SK-N-SH treated with all-trans-retinoic acid at 6 μM for 48 hours (cell line): ENCODE measurements at regions not wholly inside any gene's neighbourhood (a gene's known extent, or its start where the extent isn't known, plus 50 kb on each side); places are given as distances from the start of the nearest gene placed in this dataset.

Experiments
- ATAC-seq: fragments of 200-7000 bp; cut with Tn5 transposase; 3 replicates; pipeline ENCODE4 v1.9.1; 2020; ENCODE audit warnings: mild to moderate bottlenecking, moderate library complexity
- ARNTL ChIP-seq: fragments of 450-650 bp; formaldehyde crosslinking; IDR thresholded peaks from 2 replicates; pipeline ENCODE4 v1.5.0; 2020; ENCODE audit warnings: low read depth, mild to moderate bottlenecking, moderate library complexity, borderline replicate concordance
- BACH2 ChIP-seq: fragments of 250-450 bp; sonication (Bioruptor Pico); IDR thresholded peaks from 2 replicates; pipeline ENCODE4 v1.9.0; 2021; ENCODE audit warnings: mild to moderate bottlenecking, borderline replicate concordance
- CSDC2 ChIP-seq: fragments of 250-450 bp; sonication (Bioruptor Pico); IDR thresholded peaks from 2 replicates; pipeline ENCODE4 v1.5.0; 2020; ENCODE audit warnings: mild to moderate bottlenecking, moderate library complexity
- CSRNP3 ChIP-seq: fragments of 250-450 bp; sonication (Bioruptor Pico); IDR thresholded peaks from 2 replicates; pipeline ENCODE4 v1.5.1; 2021; ENCODE audit warnings: mild to moderate bottlenecking, moderate library complexity
- ESRRG ChIP-seq: fragments of 250-450 bp; sonication (Bioruptor Pico); IDR thresholded peaks from 2 replicates; pipeline ENCODE4 v1.6.1; 2021; ENCODE audit warnings: mild to moderate bottlenecking
- GLIS3 ChIP-seq: fragments of 250-450 bp; sonication (Bioruptor Pico); IDR thresholded peaks from 2 replicates; pipeline ENCODE4 v1.5.0; 2020; ENCODE audit warnings: mild to moderate bottlenecking, moderate library complexity
- ISL1 ChIP-seq: fragments of 250-450 bp; sonication (Bioruptor Pico); IDR thresholded peaks from 2 replicates; pipeline ENCODE4 v2.1.2; 2022; ENCODE audit warnings: mild to moderate bottlenecking, moderate library complexity
- OSR1 ChIP-seq: fragments of 250-450 bp; sonication (Bioruptor Pico); IDR thresholded peaks from 2 replicates; pipeline ENCODE4 v1.8.0; 2022; ENCODE audit warnings: moderate library complexity, mild to moderate bottlenecking, inconsistent platforms
- RARB ChIP-seq: fragments of 250-450 bp; sonication (Bioruptor Pico); IDR thresholded peaks from 2 replicates; pipeline ENCODE4 v1.8.0; 2021; ENCODE audit warnings: mild to moderate bottlenecking, moderate library complexity
- SNAI2 ChIP-seq: fragments of 250-450 bp; sonication (Bioruptor Pico); IDR thresholded peaks from 2 replicates; pipeline ENCODE4 v1.5.0; 2020; ENCODE audit warnings: mild to moderate bottlenecking, moderate library complexity
- TCF4 ChIP-seq: fragments of 250-450 bp; sonication (Bioruptor Pico); IDR thresholded peaks from 2 replicates; pipeline ENCODE4 v1.8.0; 2021; ENCODE audit warnings: mild to moderate bottlenecking, moderate library complexity, borderline replicate concordance
- TOX ChIP-seq: fragments of 250-450 bp; sonication (Bioruptor Pico); IDR thresholded peaks from 2 replicates; pipeline ENCODE4 v1.8.0; 2021; ENCODE audit warnings: mild to moderate bottlenecking, moderate library complexity, borderline replicate concordance
- ZC3H10 ChIP-seq: fragments of 250-450 bp; sonication (Bioruptor Pico); IDR thresholded peaks from 2 replicates; pipeline ENCODE4 v1.5.1; 2021; ENCODE audit warnings: mild to moderate bottlenecking, moderate library complexity
- ZFP30 ChIP-seq: fragments of 450-650 bp; formaldehyde crosslinking; IDR thresholded peaks from 2 replicates; pipeline ENCODE4 v1.5.0; 2022; ENCODE audit warnings: mild to moderate bottlenecking, moderate library complexity
- ZNF565 ChIP-seq: fragments of 450-650 bp; formaldehyde crosslinking; conservative IDR thresholded peaks from 2 replicates; pipeline ENCODE4 v1.5.0; 2020; ENCODE audit warnings: low read depth, mild to moderate bottlenecking, moderate library complexity
- ZNF70 ChIP-seq: fragments of 450-650 bp; formaldehyde crosslinking; IDR thresholded peaks from 2 replicates; pipeline ENCODE4 v1.5.0; 2020; ENCODE audit warnings: mild to moderate bottlenecking, moderate library complexity
- TF ChIP-seq, protein P1 (sequence below): fragments of 250-450 bp; sonication (Bioruptor Pico); IDR thresholded peaks from 2 replicates; pipeline ENCODE4 v1.8.0; 2020; ENCODE audit warnings: mild to moderate bottlenecking, moderate library complexity, borderline replicate concordance
- TF ChIP-seq, protein P2 (sequence below): fragments of 250-450 bp; sonication (Bioruptor Pico); IDR thresholded peaks from 2 replicates; pipeline ENCODE4 v1.8.0; 2021; ENCODE audit warnings: low read depth, mild to moderate bottlenecking, moderate library complexity, borderline replicate concordance
- TF ChIP-seq, protein P3 (sequence below): fragments of 250-450 bp; sonication (Bioruptor Pico); IDR thresholded peaks from 2 replicates; pipeline ENCODE4 v1.5.0; 2020; ENCODE audit warnings: mild to moderate bottlenecking, moderate library complexity
- TF ChIP-seq, protein P4 (sequence below): fragments of 250-450 bp; sonication (Bioruptor Pico); IDR thresholded peaks from 2 replicates; pipeline ENCODE4 v1.5.1; 2020; ENCODE audit warnings: low read depth, mild to moderate bottlenecking, moderate library complexity

- no peak for ATAC-seq
- TF ChIP-seq, protein P1, sequence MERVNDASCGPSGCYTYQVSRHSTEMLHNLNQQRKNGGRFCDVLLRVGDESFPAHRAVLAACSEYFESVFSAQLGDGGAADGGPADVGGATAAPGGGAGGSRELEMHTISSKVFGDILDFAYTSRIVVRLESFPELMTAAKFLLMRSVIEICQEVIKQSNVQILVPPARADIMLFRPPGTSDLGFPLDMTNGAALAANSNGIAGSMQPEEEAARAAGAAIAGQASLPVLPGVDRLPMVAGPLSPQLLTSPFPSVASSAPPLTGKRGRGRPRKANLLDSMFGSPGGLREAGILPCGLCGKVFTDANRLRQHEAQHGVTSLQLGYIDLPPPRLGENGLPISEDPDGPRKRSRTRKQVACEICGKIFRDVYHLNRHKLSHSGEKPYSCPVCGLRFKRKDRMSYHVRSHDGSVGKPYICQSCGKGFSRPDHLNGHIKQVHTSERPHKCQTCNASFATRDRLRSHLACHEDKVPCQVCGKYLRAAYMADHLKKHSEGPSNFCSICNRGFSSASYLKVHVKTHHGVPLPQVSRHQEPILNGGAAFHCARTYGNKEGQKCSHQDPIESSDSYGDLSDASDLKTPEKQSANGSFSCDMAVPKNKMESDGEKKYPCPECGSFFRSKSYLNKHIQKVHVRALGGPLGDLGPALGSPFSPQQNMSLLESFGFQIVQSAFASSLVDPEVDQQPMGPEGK (CRISPR knock-in tag): no peak
- TF ChIP-seq CSDC2 (CRISPR knock-in tag): no peak
- TF ChIP-seq, protein P2, sequence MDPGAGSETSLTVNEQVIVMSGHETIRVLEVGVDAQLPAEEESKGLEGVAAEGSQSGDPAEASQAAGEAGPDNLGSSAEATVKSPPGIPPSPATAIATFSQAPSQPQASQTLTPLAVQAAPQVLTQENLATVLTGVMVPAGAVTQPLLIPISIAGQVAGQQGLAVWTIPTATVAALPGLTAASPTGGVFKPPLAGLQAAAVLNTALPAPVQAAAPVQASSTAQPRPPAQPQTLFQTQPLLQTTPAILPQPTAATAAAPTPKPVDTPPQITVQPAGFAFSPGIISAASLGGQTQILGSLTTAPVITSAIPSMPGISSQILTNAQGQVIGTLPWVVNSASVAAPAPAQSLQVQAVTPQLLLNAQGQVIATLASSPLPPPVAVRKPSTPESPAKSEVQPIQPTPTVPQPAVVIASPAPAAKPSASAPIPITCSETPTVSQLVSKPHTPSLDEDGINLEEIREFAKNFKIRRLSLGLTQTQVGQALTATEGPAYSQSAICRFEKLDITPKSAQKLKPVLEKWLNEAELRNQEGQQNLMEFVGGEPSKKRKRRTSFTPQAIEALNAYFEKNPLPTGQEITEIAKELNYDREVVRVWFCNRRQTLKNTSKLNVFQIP: no peak
- TF ChIP-seq ISL1 (CRISPR knock-in tag): no peak
- no peak for TF ChIP-seq SNAI2 (CRISPR knock-in tag)
- TF ChIP-seq ZNF565 (CRISPR knock-in tag): no peak
- TF ChIP-seq GLIS3 (CRISPR knock-in tag): no peak
- TF ChIP-seq ZFP30 (CRISPR knock-in tag): no peak
- TF ChIP-seq RARB: no peak
- no peak for TF ChIP-seq BACH2 (CRISPR knock-in tag)
- TF ChIP-seq ZC3H10 (CRISPR knock-in tag): no peak
- TF ChIP-seq CSRNP3: no peak
- no peak for TF ChIP-seq ESRRG (CRISPR knock-in tag)
- no peak for TF ChIP-seq TCF4 (CRISPR knock-in tag)
- no peak for TF ChIP-seq TOX
- TF ChIP-seq, protein P3, sequence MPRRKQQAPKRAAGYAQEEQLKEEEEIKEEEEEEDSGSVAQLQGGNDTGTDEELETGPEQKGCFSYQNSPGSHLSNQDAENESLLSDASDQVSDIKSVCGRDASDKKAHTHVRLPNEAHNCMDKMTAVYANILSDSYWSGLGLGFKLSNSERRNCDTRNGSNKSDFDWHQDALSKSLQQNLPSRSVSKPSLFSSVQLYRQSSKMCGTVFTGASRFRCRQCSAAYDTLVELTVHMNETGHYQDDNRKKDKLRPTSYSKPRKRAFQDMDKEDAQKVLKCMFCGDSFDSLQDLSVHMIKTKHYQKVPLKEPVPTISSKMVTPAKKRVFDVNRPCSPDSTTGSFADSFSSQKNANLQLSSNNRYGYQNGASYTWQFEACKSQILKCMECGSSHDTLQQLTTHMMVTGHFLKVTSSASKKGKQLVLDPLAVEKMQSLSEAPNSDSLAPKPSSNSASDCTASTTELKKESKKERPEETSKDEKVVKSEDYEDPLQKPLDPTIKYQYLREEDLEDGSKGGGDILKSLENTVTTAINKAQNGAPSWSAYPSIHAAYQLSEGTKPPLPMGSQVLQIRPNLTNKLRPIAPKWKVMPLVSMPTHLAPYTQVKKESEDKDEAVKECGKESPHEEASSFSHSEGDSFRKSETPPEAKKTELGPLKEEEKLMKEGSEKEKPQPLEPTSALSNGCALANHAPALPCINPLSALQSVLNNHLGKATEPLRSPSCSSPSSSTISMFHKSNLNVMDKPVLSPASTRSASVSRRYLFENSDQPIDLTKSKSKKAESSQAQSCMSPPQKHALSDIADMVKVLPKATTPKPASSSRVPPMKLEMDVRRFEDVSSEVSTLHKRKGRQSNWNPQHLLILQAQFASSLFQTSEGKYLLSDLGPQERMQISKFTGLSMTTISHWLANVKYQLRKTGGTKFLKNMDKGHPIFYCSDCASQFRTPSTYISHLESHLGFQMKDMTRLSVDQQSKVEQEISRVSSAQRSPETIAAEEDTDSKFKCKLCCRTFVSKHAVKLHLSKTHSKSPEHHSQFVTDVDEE (CRISPR knock-in tag): no peak
- TF ChIP-seq, protein P4, sequence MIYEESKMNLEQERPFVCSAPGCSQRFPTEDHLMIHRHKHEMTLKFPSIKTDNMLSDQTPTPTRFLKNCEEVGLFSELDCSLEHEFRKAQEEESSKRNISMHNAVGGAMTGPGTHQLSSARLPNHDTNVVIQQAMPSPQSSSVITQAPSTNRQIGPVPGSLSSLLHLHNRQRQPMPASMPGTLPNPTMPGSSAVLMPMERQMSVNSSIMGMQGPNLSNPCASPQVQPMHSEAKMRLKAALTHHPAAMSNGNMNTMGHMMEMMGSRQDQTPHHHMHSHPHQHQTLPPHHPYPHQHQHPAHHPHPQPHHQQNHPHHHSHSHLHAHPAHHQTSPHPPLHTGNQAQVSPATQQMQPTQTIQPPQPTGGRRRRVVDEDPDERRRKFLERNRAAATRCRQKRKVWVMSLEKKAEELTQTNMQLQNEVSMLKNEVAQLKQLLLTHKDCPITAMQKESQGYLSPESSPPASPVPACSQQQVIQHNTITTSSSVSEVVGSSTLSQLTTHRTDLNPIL (CRISPR knock-in tag): no peak
Observed at GRCh38 chr3:66827726-66828125, 170.4 kb upstream of the KBTBD8 start.

GRCh38 chr3:66828303-66828702 is 169.8 kb upstream of the KBTBD8 start:
- TF ChIP-seq SNAI2 (CRISPR knock-in tag) (no peak), CSDC2 (CRISPR knock-in tag) (no peak)
- TF ChIP-seq, protein P1 (CRISPR knock-in tag): no peak
- no peak for ATAC-seq

DNA sequence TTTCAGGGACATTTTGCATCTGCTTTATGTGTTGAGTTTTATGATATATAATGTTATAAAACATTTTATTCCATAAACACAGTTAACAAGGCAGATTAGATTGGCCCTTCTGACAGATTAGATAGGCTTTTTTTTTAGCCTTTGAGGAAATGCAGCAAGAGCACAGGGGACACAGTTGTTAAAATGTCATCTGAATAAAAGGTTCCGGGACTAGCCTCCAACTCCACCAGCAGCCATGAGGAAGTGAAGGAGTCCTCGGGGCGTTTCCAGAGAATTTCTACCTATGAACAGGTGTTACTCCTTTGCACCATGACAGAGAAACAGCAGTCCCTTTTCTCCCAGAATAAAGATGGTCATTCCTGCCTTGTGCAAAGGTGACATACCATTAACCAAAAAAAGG is 167.8 kb upstream of the KBTBD8 start:
- ATAC-seq: no peak
- no peak for TF ChIP-seq ZNF70 (CRISPR knock-in tag)
- TF ChIP-seq CSRNP3: no peak
- no peak for TF ChIP-seq RARB
- TF ChIP-seq TCF4 (CRISPR knock-in tag): no peak
- TF ChIP-seq ZC3H10 (CRISPR knock-in tag): no peak
- TF ChIP-seq, protein P1 (CRISPR knock-in tag): no peak
- no peak for TF ChIP-seq OSR1 (CRISPR knock-in tag)
- no peak for TF ChIP-seq ZFP30 (CRISPR knock-in tag)
- TF ChIP-seq CSDC2 (CRISPR knock-in tag): no peak
- TF ChIP-seq GLIS3 (CRISPR knock-in tag): no peak
- no peak for TF ChIP-seq ARNTL
- TF ChIP-seq ESRRG (CRISPR knock-in tag): no peak
